Thoracic aorta (tissue), 2 donors: ENCODE measurements at regions not wholly inside any gene's neighbourhood (a gene's known extent, or its start where the extent isn't known, plus 50 kb on each side); places are given as distances from the start of the nearest gene placed in this dataset.

Experiments used
- ATAC-seq: fragments of 150-250 bp; one replicate; pipeline ENCODE4 v1.8.0; 2017; ENCODE audit warnings: low read depth; ENCODE audit not compliant: insufficient number of reproducible peaks, low FRiP score
- DNase-seq: peaks from one replicate; pipeline ENCODE4 v3.0.0-alpha.2; 2020; ENCODE audit warnings: low spot score
- H3K27ac ChIP-seq, 2 donors: fragments of 200-600 bp; sonication (generic); 1 replicate in 1 of 2; 2 replicates in 1 of 2; pipeline ENCODE4 v1.5.1; 2016; ENCODE audit warnings: mild to moderate bottlenecking in 2 of 2, moderate library complexity in 2 of 2
- H3K27me3 ChIP-seq: fragments of 200-600 bp; sonication (generic); replicated peaks from 2 replicates; pipeline ENCODE4 v1.6.0; 2016; ENCODE audit warnings: mild to moderate bottlenecking; ENCODE audit not compliant: insufficient read depth
- H3K36me3 ChIP-seq: fragments of 200-600 bp; sonication (generic); one replicate; pipeline ENCODE4 v1.5.1; 2016
- H3K4me1 ChIP-seq, 2 donors: fragments of 200-600 bp; sonication (generic); 1 replicate in 1 of 2; 2 replicates in 1 of 2; pipeline versions ENCODE4 v1.5.1 to v1.6.0; 2016; ENCODE audit warnings: low read depth in 2 of 2, mild to moderate bottlenecking in 1 of 2; ENCODE audit not compliant: control insufficient read depth in 1 of 2
- H3K4me3 ChIP-seq: fragments of 200-600 bp; sonication (generic); 2 replicates; pipeline ENCODE4 v1.5.1; 2016; ENCODE audit warnings: mild to moderate bottlenecking
- H3K9me3 ChIP-seq: fragments of 200-600 bp; sonication (generic); 2 replicates; pipeline ENCODE4 v1.5.1; 2016
- CTCF ChIP-seq: fragments of 200-600 bp; sonication (generic); IDR thresholded peaks from one replicate; pipeline ENCODE4 v1.5.1; 2019; ENCODE audit warnings: antibody characterized with exemption

- ATAC-seq (no peak), DNase-seq (no peak)
- no peak for TF ChIP-seq CTCF
- Histone ChIP-seq H3K4me1 (no peaks in the 10 kb centered on the region), H3K36me3 (no peaks in the 10 kb centered on the region), H3K9me3 (no peaks in the 10 kb centered on the region), H3K27me3 (no peaks in the 10 kb centered on the region), H3K27ac (no peak overlapping the region), H3K4me3 (no peak overlapping the region)
Observed at GRCh38 chr20:63117661-63118302, 98.1 kb downstream of the YTHDF1 start.

DNA sequence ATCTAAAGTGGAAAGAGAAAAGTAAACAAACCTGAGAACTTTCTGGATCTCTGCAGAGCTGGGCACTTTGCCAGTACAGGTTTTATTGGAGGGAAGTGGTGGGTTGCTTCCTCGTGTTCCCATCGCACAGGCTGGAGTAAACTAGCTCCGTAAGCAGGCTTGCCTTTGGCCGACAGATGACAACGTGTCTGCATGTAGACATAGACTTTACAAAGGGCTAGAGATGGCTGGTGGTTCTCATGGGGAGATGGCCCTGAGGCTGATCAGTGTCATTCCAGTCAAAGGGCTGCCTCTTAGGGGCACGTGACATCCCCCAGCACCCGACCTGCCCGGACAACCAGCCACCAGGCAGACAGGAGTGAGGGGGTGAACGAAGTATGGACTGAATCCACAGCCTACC is 98.8 kb downstream of the YTHDF1 start:
- Histone ChIP-seq H3K4me3 (no peak overlapping the region), H3K9me3 (peaks cover under 1% of the 10 kb centered on the region), H3K27me3 (no peaks in the 10 kb centered on the region), H3K27ac (no peak overlapping the region), H3K4me1 (no peaks in the 10 kb centered on the region), H3K36me3 (no peaks in the 10 kb centered on the region)
- TF ChIP-seq CTCF: no peak
- ATAC-seq: no peak
- no peak for DNase-seq

DNA sequence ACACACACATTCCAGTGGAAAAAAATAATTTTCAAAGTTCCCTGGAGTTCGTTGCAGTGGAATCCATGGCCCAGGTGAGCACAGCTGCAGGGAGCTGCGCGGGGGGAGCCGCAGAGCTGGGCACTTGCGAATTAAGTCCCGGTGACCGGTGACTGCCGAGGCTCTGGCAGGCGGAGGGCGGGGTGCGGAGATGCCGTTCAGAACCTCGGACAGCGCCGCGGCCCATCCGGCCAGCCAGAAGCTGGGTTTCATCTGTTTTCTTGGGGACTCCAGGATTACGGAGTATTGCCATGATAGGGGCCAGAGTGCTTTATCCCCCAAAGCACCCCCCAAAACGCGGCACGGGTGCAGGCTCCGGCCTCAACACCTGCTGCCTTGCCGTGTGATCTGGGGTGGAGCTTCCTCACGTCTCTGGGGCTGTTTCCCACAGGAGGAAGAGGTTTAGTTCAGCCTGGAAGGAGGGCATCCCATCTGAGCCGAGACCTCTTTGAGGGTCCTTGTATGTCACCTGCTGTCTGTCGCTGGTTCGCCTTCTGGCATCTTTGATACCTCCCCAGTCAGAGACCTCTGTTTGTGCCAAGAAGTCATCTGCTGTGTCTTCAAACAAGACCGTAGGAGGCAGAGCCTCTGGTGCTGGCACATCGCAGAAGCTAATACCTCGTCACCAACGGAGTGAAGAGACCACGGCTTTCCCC is 99.4 kb downstream of the YTHDF1 start:
- no peak for ATAC-seq
- no peak for TF ChIP-seq CTCF
- no peaks in the 10 kb centered on the region for H3K36me3 ChIP-seq
- H3K4me1 ChIP-seq: no peaks in the 10 kb centered on the region
- H3K9me3 ChIP-seq: peaks cover 6% of the 10 kb centered on the region
- no peaks in the 10 kb centered on the region for H3K27me3 ChIP-seq
- no peak for DNase-seq
- no peak overlapping the region for H3K4me3 ChIP-seq
- no peak overlapping the region for H3K27ac ChIP-seq

GRCh38 chr20:63115651-63116411 is 100.1 kb downstream of the YTHDF1 start:
- ATAC-seq (no peak), DNase-seq (no peak)
- no peak for TF ChIP-seq CTCF
- Histone ChIP-seq H3K4me1 (no peaks in the 10 kb centered on the region), H3K27ac (no peak overlapping the region), H3K9me3 (peaks cover 6% of the 10 kb centered on the region), H3K27me3 (no peaks in the 10 kb centered on the region), H3K36me3 (no peaks in the 10 kb centered on the region), H3K4me3 (no peak overlapping the region)

- H3K36me3 ChIP-seq: no peaks in the 10 kb centered on the region
- no peak overlapping the region for H3K27ac ChIP-seq
- peaks cover 6% of the 10 kb centered on the region for H3K9me3 ChIP-seq
- no peaks in the 10 kb centered on the region for H3K27me3 ChIP-seq
- TF ChIP-seq CTCF: no peak
- H3K4me3 ChIP-seq: no peak overlapping the region
- no peak for ATAC-seq
- H3K4me1 ChIP-seq: no peaks in the 10 kb centered on the region
- no peak for DNase-seq
Observed at GRCh38 chr20:63114693-63115311, 101.1 kb downstream of the YTHDF1 start.
